Panc1 (cell line): ENCODE measurements at regions not wholly inside any gene's neighbourhood (a gene's known extent, or its start where the extent isn't known, plus 50 kb on each side); places are given as distances from the start of the nearest gene placed in this dataset.

Source experiments
- POLR2AphosphoS5 ChIP-seq: IDR thresholded peaks from 2 replicates; pipeline ENCODE4 v1.6.1; 2012; ENCODE audit warnings: mild to moderate bottlenecking, low read depth, low read length, moderate library complexity
- TF ChIP-seq, protein P1 (sequence below): fragments of 450-650 bp; IDR thresholded peaks from 2 replicates; pipeline ENCODE4 v1.5.1; 2017; ENCODE audit warnings: mild to moderate bottlenecking

DNA sequence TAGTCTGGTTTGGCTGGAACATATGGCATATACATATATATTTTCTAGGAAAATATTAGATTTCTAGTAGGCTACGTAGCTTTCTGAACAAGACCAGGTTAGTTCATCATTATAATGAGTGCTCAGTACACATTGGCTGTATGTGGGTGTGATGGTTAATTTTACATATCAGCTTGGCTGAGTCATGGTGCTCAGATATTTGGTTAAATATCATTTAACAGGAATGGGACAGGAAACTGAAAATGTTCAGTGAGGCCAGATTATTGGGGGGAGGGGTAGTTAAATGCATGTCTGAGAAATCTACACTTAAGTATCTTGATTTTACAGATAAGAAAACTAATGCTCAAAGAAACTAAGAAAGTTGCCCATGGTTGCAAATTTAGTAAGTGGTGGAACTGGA lies 160.1 kb downstream of the RBMX2 start:
- TF ChIP-seq, protein P1, sequence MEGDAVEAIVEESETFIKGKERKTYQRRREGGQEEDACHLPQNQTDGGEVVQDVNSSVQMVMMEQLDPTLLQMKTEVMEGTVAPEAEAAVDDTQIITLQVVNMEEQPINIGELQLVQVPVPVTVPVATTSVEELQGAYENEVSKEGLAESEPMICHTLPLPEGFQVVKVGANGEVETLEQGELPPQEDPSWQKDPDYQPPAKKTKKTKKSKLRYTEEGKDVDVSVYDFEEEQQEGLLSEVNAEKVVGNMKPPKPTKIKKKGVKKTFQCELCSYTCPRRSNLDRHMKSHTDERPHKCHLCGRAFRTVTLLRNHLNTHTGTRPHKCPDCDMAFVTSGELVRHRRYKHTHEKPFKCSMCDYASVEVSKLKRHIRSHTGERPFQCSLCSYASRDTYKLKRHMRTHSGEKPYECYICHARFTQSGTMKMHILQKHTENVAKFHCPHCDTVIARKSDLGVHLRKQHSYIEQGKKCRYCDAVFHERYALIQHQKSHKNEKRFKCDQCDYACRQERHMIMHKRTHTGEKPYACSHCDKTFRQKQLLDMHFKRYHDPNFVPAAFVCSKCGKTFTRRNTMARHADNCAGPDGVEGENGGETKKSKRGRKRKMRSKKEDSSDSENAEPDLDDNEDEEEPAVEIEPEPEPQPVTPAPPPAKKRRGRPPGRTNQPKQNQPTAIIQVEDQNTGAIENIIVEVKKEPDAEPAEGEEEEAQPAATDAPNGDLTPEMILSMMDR: no peak
- TF ChIP-seq POLR2AphosphoS5: no peak
